PC-3 (cell line): ENCODE measurements at regions not wholly inside any gene's neighbourhood (a gene's known extent, or its start where the extent isn't known, plus 50 kb on each side); places are given as distances from the start of the nearest gene placed in this dataset.

Experiments
- ATAC-seq: fragments of 200-7000 bp; cut with Tn5 transposase; 2 replicates; pipeline ENCODE4 v1.9.1; 2020; ENCODE audit warnings: mild to moderate bottlenecking, moderate library complexity
- BruUV-seq: library from RNA; stranded (reverse); fragments of 400-500 nt; replicated peaks from 2 replicates; lab custom pipeline; 2021; lab: Mats Ljungman, UMichigan
- CTCF ChIA-PET: fragments of 300-600 bp; sonication (Branson Sonifier 250); formaldehyde crosslinking; loops from one replicate; lab custom pipeline; 2022; ENCODE audit warnings: antibody characterized with exemption; lab: Charles Lee
- POLR2A ChIA-PET: fragments of 300-600 bp; sonication (Branson Sonifier 250); formaldehyde crosslinking; loops from one replicate; lab custom pipeline; 2022; ENCODE audit warnings: antibody characterized with exemption; ENCODE audit not compliant: unreplicated experiment; lab: Charles Lee
- DNase-seq: peaks from one replicate; pipeline ENCODE4 v3.0.0-alpha.2; 2015
- H2AFZ ChIP-seq: fragments of 300-600 bp; sonication (generic); 2 replicates; pipeline ENCODE4 v1.6.0; 2016; ENCODE audit warnings: antibody characterized with exemption, low read length
- H3F3A ChIP-seq: fragments of 300-600 bp; sonication (generic); one replicate; pipeline ENCODE4 v1.6.0; 2017; ENCODE audit warnings: antibody characterized with exemption, low read length, control low read depth, mild to moderate bottlenecking; ENCODE audit not compliant: unreplicated experiment
- H3K27ac ChIP-seq: fragments of 300-600 bp; sonication (generic); 2 replicates; pipeline ENCODE4 v1.5.1; 2016; ENCODE audit warnings: mild to moderate bottlenecking, low read length
- H3K27me3 ChIP-seq: fragments of 300-600 bp; sonication (generic); 2 replicates; pipeline ENCODE4 v1.6.1; 2016; ENCODE audit warnings: low read length, mixed read lengths
- H3K36me3 ChIP-seq: fragments of 300-600 bp; sonication (generic); 2 replicates; pipeline ENCODE4 v1.6.1; 2016; ENCODE audit warnings: low read depth, mixed run types, low read length, mixed read lengths
- H3K4me1 ChIP-seq: fragments of 300-600 bp; sonication (generic); 2 replicates; pipeline ENCODE4 v1.5.1; 2016; ENCODE audit warnings: low read length; ENCODE audit not compliant: insufficient read depth
- H3K4me2 ChIP-seq: fragments of 300-600 bp; sonication (generic); 2 replicates; pipeline ENCODE4 v1.6.0; 2016; ENCODE audit warnings: low read length
- H3K4me3 ChIP-seq: fragments of 300-600 bp; sonication (generic); 2 replicates; pipeline ENCODE4 v1.5.1; 2016; ENCODE audit warnings: mild to moderate bottlenecking, low read length, mixed read lengths
- H3K79me2 ChIP-seq: fragments of 300-600 bp; sonication (generic); 2 replicates; pipeline ENCODE4 v1.6.1; 2017; ENCODE audit warnings: low read length, mixed read lengths
- H3K9ac ChIP-seq: fragments of 300-600 bp; sonication (generic); 2 replicates; pipeline ENCODE4 v1.6.0; 2016; ENCODE audit warnings: mild to moderate bottlenecking, low read length
- H3K9me2 ChIP-seq: fragments of 300-600 bp; sonication (generic); replicated peaks from 2 replicates; pipeline ENCODE4 v1.6.1; 2016; ENCODE audit warnings: mixed run types, low read length, mixed read lengths
- H3K9me3 ChIP-seq: fragments of 300-600 bp; sonication (generic); 2 replicates; pipeline ENCODE4 v1.6.1; 2016; ENCODE audit warnings: low read length, mixed read lengths
- H4K20me1 ChIP-seq: fragments of 300-600 bp; sonication (generic); 2 replicates; pipeline ENCODE4 v1.6.1; 2016; ENCODE audit warnings: low read length, mixed read lengths
- EZH2 ChIP-seq: fragments of 300-600 bp; sonication (generic); IDR thresholded peaks from one replicate; pipeline ENCODE4 v1.6.1; 2017; ENCODE audit warnings: antibody characterized with exemption, mild to moderate bottlenecking, low read length; ENCODE audit not compliant: unreplicated experiment
- EZH2phosphoT487 ChIP-seq: fragments of 300-600 bp; sonication (generic); IDR thresholded peaks from 2 replicates; pipeline ENCODE4 v1.6.1; 2018; ENCODE audit warnings: mild to moderate bottlenecking, antibody characterized with exemption, low read length, borderline replicate concordance
- intact Hi-C: fragments of 100-400 bp; cut with micrococcal nuclease; formaldehyde crosslinking; loops from 2 replicates; pipeline ENCODE4 v1.9.0; 2023
- TF ChIP-seq, protein P1 (sequence below): fragments of 300-600 bp; sonication (generic); conservative IDR thresholded peaks from 2 replicates; pipeline ENCODE4 v1.5.1; 2017; ENCODE audit warnings: antibody characterized with exemption, low read depth, mild to moderate bottlenecking, low read length

- intact Hi-C loops = no loop called here
- ChIA-PET CTCF (no interaction called here), POLR2A (no interaction called here)
- Histone ChIP-seq H3K4me2 (no peak overlapping the region), H4K20me1 (no peaks in the 10 kb centered on the region), H3K4me3 (no peak overlapping the region), H3K9me2 (no peaks in the 10 kb centered on the region), H3K36me3 (no peaks in the 10 kb centered on the region), H3K4me1 (no peaks in the 10 kb centered on the region), H3F3A (no peaks in the 10 kb centered on the region), H3K27me3 (no peaks in the 10 kb centered on the region), H3K27ac (no peak overlapping the region), H3K9me3 (no peaks in the 10 kb centered on the region), H3K9ac (no peak overlapping the region), H3K79me2 (no peaks in the 10 kb centered on the region), H2AFZ (no peak overlapping the region)
- no TSS peak for BruUV-seq
- DNase-seq (no peak), ATAC-seq (no peak)
- TF ChIP-seq EZH2 = no peak
- no peak for TF ChIP-seq EZH2phosphoT487
These were observed 579.7 kb downstream of the PTPRC start for GRCh38 chr1:199218533-199218932.

DNA sequence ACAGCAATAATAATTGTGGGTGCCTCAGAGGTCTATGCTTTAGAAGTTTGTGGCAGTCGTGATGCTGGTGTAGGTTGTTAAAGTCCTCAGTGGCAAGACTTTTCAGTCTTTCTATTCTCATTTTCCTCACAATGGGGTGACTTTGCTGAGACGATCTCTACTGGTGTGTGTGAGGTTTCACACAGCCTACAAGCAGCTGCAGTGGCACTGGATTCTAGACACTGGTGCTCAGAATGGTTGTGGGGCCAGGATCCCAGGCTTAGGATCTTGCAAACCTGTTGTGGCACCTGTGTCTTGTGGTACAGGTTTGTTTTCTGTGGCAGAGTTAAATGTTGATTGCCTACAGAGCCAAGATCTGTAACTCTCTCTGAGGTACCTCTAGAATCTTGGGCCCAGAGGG, 581.2 kb downstream of the PTPRC start:
- Histone ChIP-seq H3K27me3 (no peaks in the 10 kb centered on the region), H3K9me2 (no peaks in the 10 kb centered on the region), H3K4me3 (no peak overlapping the region), H3K9me3 (no peaks in the 10 kb centered on the region), H3K36me3 (no peaks in the 10 kb centered on the region), H3K4me2 (no peak overlapping the region), H3K9ac (no peak overlapping the region), H3F3A (no peaks in the 10 kb centered on the region), H2AFZ (no peak overlapping the region), H3K27ac (no peak overlapping the region), H3K79me2 (no peaks in the 10 kb centered on the region), H3K4me1 (no peaks in the 10 kb centered on the region), H4K20me1 (no peaks in the 10 kb centered on the region)
- TF ChIP-seq EZH2 = no peak
- TF ChIP-seq EZH2phosphoT487 = no peak
- TF ChIP-seq, protein P1, sequence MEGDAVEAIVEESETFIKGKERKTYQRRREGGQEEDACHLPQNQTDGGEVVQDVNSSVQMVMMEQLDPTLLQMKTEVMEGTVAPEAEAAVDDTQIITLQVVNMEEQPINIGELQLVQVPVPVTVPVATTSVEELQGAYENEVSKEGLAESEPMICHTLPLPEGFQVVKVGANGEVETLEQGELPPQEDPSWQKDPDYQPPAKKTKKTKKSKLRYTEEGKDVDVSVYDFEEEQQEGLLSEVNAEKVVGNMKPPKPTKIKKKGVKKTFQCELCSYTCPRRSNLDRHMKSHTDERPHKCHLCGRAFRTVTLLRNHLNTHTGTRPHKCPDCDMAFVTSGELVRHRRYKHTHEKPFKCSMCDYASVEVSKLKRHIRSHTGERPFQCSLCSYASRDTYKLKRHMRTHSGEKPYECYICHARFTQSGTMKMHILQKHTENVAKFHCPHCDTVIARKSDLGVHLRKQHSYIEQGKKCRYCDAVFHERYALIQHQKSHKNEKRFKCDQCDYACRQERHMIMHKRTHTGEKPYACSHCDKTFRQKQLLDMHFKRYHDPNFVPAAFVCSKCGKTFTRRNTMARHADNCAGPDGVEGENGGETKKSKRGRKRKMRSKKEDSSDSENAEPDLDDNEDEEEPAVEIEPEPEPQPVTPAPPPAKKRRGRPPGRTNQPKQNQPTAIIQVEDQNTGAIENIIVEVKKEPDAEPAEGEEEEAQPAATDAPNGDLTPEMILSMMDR = no peak
- DNase-seq (no peak), ATAC-seq (no peak)
- POLR2A ChIA-PET = no interaction called here
- no TSS peak for BruUV-seq
- CTCF ChIA-PET = no interaction called here
- intact Hi-C loops = loop anchor here (10.0 kb wide), 1 partner anchor 85 kb away; no protein-coding TSS in a partner anchor

DNA sequence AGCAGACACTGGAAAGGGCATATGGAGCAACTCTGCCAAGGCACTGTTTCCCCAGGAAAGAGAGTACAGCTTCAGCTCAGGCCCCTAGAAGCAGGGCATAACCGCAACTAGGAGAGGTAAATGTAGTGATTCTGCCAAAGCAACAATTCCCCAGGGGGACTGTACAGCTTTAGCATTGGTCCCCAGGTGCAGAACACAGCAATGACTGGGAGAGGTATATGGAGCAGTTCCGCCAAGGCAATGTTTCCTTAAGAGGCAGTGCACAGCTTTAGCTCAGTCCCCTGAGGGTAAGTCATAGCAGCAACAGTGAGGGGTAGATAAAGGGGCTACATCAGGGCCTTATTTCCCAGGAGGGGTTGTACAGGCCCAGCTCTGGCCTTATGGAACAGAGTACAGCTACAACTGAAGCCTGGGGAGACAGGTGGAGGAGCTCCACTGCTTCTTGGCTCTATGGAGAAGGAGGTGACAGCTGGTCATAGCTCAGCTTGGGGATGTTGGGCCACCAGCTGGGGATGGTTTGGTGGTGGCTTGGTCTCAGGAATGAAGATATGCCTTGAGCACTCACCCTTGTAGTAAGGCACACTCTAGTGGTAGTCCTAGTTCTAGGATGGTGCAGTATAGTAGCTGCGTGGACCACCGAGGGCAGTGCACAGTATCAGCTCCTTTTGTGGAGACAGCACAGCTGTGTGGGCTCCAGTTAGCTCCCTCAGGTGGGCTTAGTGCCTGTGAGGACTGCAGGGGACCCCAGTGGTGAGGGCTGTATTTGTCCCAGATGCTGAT, 582.7 kb downstream of the PTPRC start:
- no peak overlapping the region for H3K27ac ChIP-seq
- no peak overlapping the region for H3K9ac ChIP-seq
- H3K4me1 ChIP-seq = peaks cover 13% of the 10 kb centered on the region
- DNase-seq (no peak), ATAC-seq (no peak)
- no peaks in the 10 kb centered on the region for H3K9me2 ChIP-seq
- CTCF ChIA-PET = no interaction called here
- TF ChIP-seq EZH2phosphoT487 = no peak
- TF ChIP-seq, protein P1 = no peak
- no peak for TF ChIP-seq EZH2
- H3F3A ChIP-seq = no peaks in the 10 kb centered on the region
- no peaks in the 10 kb centered on the region for H3K79me2 ChIP-seq
- H4K20me1 ChIP-seq = no peaks in the 10 kb centered on the region
- H3K36me3 ChIP-seq = no peaks in the 10 kb centered on the region
- H3K27me3 ChIP-seq = no peaks in the 10 kb centered on the region
- POLR2A ChIA-PET = no interaction called here
- BruUV-seq = no TSS peak
- no peak overlapping the region for H3K4me3 ChIP-seq
- no peak overlapping the region for H2AFZ ChIP-seq
- H3K9me3 ChIP-seq = no peaks in the 10 kb centered on the region
- intact Hi-C loops = loop anchor here (10.0 kb wide), 1 partner anchor 87 kb away; no protein-coding TSS in a partner anchor
- no peak overlapping the region for H3K4me2 ChIP-seq
